OCI-LY1 (cell line): ENCODE measurements at regions not wholly inside any gene's neighbourhood (a gene's known extent, or its start where the extent isn't known, plus 50 kb on each side); places are given as distances from the start of the nearest gene placed in this dataset.

ENCODE experiments used
- H2AFZ ChIP-seq: fragments of 200-600 bp; sonication (generic), shearing (Covaris generic); 2 replicates; pipeline ENCODE4 v1.6.0; 2014; ENCODE audit warnings: antibody characterized with exemption, mild to moderate bottlenecking, low read length
- H3F3A ChIP-seq: fragments of 200-600 bp; sonication (generic), shearing (Covaris generic); 2 replicates; pipeline ENCODE4 v1.6.0; 2014; ENCODE audit warnings: mild to moderate bottlenecking, antibody characterized with exemption, low read length, moderate library complexity; ENCODE audit not compliant: insufficient read depth
- H3K27ac ChIP-seq: fragments of 200-600 bp; sonication (generic); 2 replicates; pipeline ENCODE4 v1.5.1; 2014; ENCODE audit warnings: low read length, mixed run types, mild to moderate bottlenecking, low read depth; ENCODE audit not compliant: poor library complexity, severe bottlenecking
- H3K27me3 ChIP-seq: fragments of 200-600 bp; sonication (generic); 2 replicates; pipeline ENCODE4 v1.6.0; 2014; ENCODE audit warnings: antibody characterized with exemption, mild to moderate bottlenecking, low read length, moderate library complexity; ENCODE audit not compliant: insufficient read depth
- H3K36me3 ChIP-seq: fragments of 200-600 bp; sonication (generic); 2 replicates; pipeline ENCODE4 v1.6.1; 2014; ENCODE audit warnings: mild to moderate bottlenecking, antibody characterized with exemption, low read length, moderate library complexity, mixed read lengths; ENCODE audit not compliant: insufficient read depth
- H3K4me1 ChIP-seq: fragments of 200-600 bp; sonication (generic); 2 replicates; pipeline ENCODE4 v1.5.1; 2014; ENCODE audit warnings: mild to moderate bottlenecking, low read length, moderate library complexity; ENCODE audit not compliant: insufficient read depth, severe bottlenecking
- H3K4me2 ChIP-seq: fragments of 200-600 bp; sonication (generic), shearing (Covaris generic); 2 replicates; pipeline ENCODE4 v1.6.1; 2014; ENCODE audit warnings: low read length
- H3K4me3 ChIP-seq: fragments of 200-600 bp; sonication (generic); 2 replicates; pipeline ENCODE4 v1.5.1; 2014; ENCODE audit warnings: low read length, low read depth, mild to moderate bottlenecking, mixed read lengths; ENCODE audit not compliant: poor library complexity, severe bottlenecking
- H3K79me2 ChIP-seq: fragments of 200-600 bp; shearing (Covaris generic); 2 replicates; pipeline ENCODE4 v1.6.1; 2016; ENCODE audit warnings: mixed run types, low read length, mixed read lengths; ENCODE audit not compliant: insufficient read depth
- H3K9ac ChIP-seq: fragments of 200-600 bp; sonication (generic), shearing (Covaris generic); 2 replicates; pipeline ENCODE4 v1.6.1; 2014; ENCODE audit warnings: mild to moderate bottlenecking, low read length, mixed read lengths
- H3K9me2 ChIP-seq: fragments of 200-600 bp; sonication (generic), shearing (Covaris generic); 2 replicates; pipeline ENCODE4 v1.6.1; 2014; ENCODE audit warnings: low read depth, mild to moderate bottlenecking, low read length, mixed read lengths
- H3K9me3 ChIP-seq: fragments of 200-600 bp; shearing (Covaris generic); 2 replicates; pipeline ENCODE4 v1.6.1; 2014; ENCODE audit warnings: low read length, mixed read lengths
- H4K20me1 ChIP-seq: fragments of 200-600 bp; sonication (generic), shearing (Covaris generic); 2 replicates; pipeline ENCODE4 v1.6.0; 2016; ENCODE audit warnings: mild to moderate bottlenecking, low read length; ENCODE audit not compliant: insufficient read depth
- CTCF ChIP-seq: fragments of 200-600 bp; sonication (generic), shearing (Covaris generic); IDR thresholded peaks from 2 replicates; pipeline ENCODE4 v1.5.1; 2017; ENCODE audit warnings: mild to moderate bottlenecking, antibody characterized with exemption, low read length, moderate library complexity, mixed read lengths
- EZH2 ChIP-seq: fragments of 200-600 bp; sonication (generic), shearing (Covaris generic); IDR thresholded peaks from 2 replicates; pipeline ENCODE4 v1.8.0; 2017; ENCODE audit warnings: borderline replicate concordance, mixed run types, mild to moderate bottlenecking, antibody characterized with exemption, low read length, moderate library complexity, mixed read lengths

GRCh38 chr4:12778191-12778590 lies 705.9 kb downstream of the RAB28 start:
- no peaks in the 10 kb centered on the region for H3K27me3 ChIP-seq
- no peak overlapping the region for H3K9ac ChIP-seq
- no peak for TF ChIP-seq EZH2
- TF ChIP-seq CTCF: no peak
- H3K79me2 ChIP-seq: no peaks in the 10 kb centered on the region
- no peaks in the 10 kb centered on the region for H3F3A ChIP-seq
- H4K20me1 ChIP-seq: no peaks in the 10 kb centered on the region
- H3K9me3 ChIP-seq: no peaks in the 10 kb centered on the region
- H3K4me3 ChIP-seq: no peak overlapping the region
- no peaks in the 10 kb centered on the region for H3K9me2 ChIP-seq
- H3K4me2 ChIP-seq: no peak overlapping the region
- no peak overlapping the region for H2AFZ ChIP-seq
- no peaks in the 10 kb centered on the region for H3K4me1 ChIP-seq
- H3K27ac ChIP-seq: no peak overlapping the region
- no peaks in the 10 kb centered on the region for H3K36me3 ChIP-seq

- Histone ChIP-seq H3K9me3 (no peaks in the 10 kb centered on the region), H3K4me2 (no peak overlapping the region), H3K9ac (no peak overlapping the region), H3K27ac (no peak overlapping the region), H3K4me1 (no peaks in the 10 kb centered on the region), H3K9me2 (no peaks in the 10 kb centered on the region), H3K36me3 (no peaks in the 10 kb centered on the region), H3K79me2 (no peaks in the 10 kb centered on the region), H3K4me3 (no peak overlapping the region), H2AFZ (no peak overlapping the region), H3F3A (no peaks in the 10 kb centered on the region), H4K20me1 (no peaks in the 10 kb centered on the region), H3K27me3 (no peaks in the 10 kb centered on the region)
- TF ChIP-seq CTCF (no peak), EZH2 (no peak)
Observed at GRCh38 chr4:12770351-12770750, 713.8 kb downstream of the RAB28 start.

- no peaks in the 10 kb centered on the region for H3K4me1 ChIP-seq
- H3K4me2 ChIP-seq: no peak overlapping the region
- H3K9me3 ChIP-seq: no peaks in the 10 kb centered on the region
- H2AFZ ChIP-seq: no peak overlapping the region
- H3K27ac ChIP-seq: no peak overlapping the region
- no peaks in the 10 kb centered on the region for H3K36me3 ChIP-seq
- H3K4me3 ChIP-seq: no peak overlapping the region
- H3K79me2 ChIP-seq: no peaks in the 10 kb centered on the region
- TF ChIP-seq CTCF: no peak
- TF ChIP-seq EZH2: no peak
- no peaks in the 10 kb centered on the region for H3K27me3 ChIP-seq
- H3K9ac ChIP-seq: no peak overlapping the region
- no peaks in the 10 kb centered on the region for H4K20me1 ChIP-seq
- no peaks in the 10 kb centered on the region for H3K9me2 ChIP-seq
- H3F3A ChIP-seq: no peaks in the 10 kb centered on the region
Observed at GRCh38 chr4:12761694-12762093, 722.4 kb downstream of the RAB28 start.
